Activated naive CD8-positive, alpha-beta T cell treated with anti-CD3 and anti-CD28 coated beads for 36 hours (primary cell): ENCODE measurements at regions not wholly inside any gene's neighbourhood (a gene's known extent, or its start where the extent isn't known, plus 50 kb on each side); places are given as distances from the start of the nearest gene placed in this dataset.
A peak's percentile ranks its signal among the peaks of the same experiment; 100 is the strongest.

Experiments
- DNase-seq: peaks from one replicate; pipeline ENCODE4 v3.0.0; 2021
- H3K27ac Mint-ChIP-seq: one replicate; pipeline ENCODE4 v1.8.0; 2022; ENCODE audit warnings: mild to moderate bottlenecking, moderate library complexity, mixed read lengths
- H3K27me3 Mint-ChIP-seq: one replicate; pipeline ENCODE4 v1.8.0; 2022; ENCODE audit warnings: mild to moderate bottlenecking, mixed read lengths
- H3K36me3 Mint-ChIP-seq: one replicate; pipeline ENCODE4 v1.8.0; 2021; ENCODE audit warnings: mild to moderate bottlenecking, mixed read lengths
- H3K4me1 Mint-ChIP-seq: one replicate; pipeline ENCODE4 v1.8.0; 2021; ENCODE audit warnings: mixed read lengths
- H3K4me3 Mint-ChIP-seq: one replicate; pipeline ENCODE4 v1.8.0; 2022; ENCODE audit warnings: mild to moderate bottlenecking, moderate library complexity, mixed read lengths
- H3K9me3 Mint-ChIP-seq: one replicate; pipeline ENCODE4 v1.8.0; 2022; ENCODE audit warnings: mixed read lengths

GRCh38 chr2:212686285-212686895 lies 147.8 kb upstream of the ERBB4 start:
- Mint-ChIP-seq H3K9me3 (no peaks in the 10 kb centered on the region), H3K4me1 (peaks cover 3% of the 10 kb centered on the region), H3K27me3 (no peaks in the 10 kb centered on the region), H3K27ac (no peak overlapping the region), H3K4me3 (no peak overlapping the region), H3K36me3 (no peaks in the 10 kb centered on the region)
- peak; percentile 40 for DNase-seq

DNA sequence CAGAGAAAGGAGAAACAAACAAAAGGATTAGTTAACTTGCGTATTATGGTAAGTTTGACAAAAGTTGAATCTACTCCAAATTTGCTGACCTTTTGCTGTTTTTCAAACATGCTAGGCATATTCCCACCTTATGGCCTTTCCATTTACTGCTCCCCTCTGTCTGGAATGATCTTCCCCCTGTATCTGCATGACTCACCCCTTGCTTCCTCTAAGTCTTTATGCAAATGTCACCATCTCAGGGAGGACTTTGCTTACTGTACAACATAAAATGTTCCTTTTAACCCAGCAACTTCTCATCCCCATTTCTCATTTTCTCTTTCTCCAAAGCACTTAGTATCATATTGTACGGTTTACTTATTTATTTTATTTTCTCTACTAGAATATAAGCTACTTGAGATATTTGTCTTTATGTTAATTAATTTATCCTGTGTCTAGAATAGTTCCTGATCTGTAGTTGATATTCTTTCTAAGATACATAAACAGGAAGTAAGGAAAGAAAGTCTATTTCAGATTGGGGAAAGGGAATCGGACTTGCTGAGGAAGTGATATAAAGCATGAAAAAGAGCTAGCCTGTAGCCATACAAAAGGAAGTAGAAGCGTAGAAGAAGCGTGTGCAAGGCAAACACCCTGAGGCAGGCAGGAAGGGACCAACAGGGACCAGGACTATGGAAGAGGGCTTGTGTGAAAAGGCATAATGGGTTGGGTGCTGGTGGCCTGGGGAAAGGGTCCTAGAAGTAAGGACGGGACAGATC lies 144.9 kb upstream of the ERBB4 start:
- no peaks in the 10 kb centered on the region for H3K36me3 Mint-ChIP-seq
- no peak overlapping the region for H3K27ac Mint-ChIP-seq
- no peak for DNase-seq
- H3K4me1 Mint-ChIP-seq = peaks cover 3% of the 10 kb centered on the region
- H3K27me3 Mint-ChIP-seq = no peaks in the 10 kb centered on the region
- no peaks in the 10 kb centered on the region for H3K9me3 Mint-ChIP-seq
- H3K4me3 Mint-ChIP-seq = no peak overlapping the region

GRCh38 chr2:212682937-212683336 lies 144.3 kb upstream of the ERBB4 start:
- no peak overlapping the region for H3K4me3 Mint-ChIP-seq
- peaks cover under 1% of the 10 kb centered on the region for H3K27me3 Mint-ChIP-seq
- peaks cover 3% of the 10 kb centered on the region for H3K4me1 Mint-ChIP-seq
- no peak for DNase-seq
- H3K27ac Mint-ChIP-seq = no peak overlapping the region
- no peaks in the 10 kb centered on the region for H3K36me3 Mint-ChIP-seq
- H3K9me3 Mint-ChIP-seq = no peaks in the 10 kb centered on the region

GRCh38 chr2:212677466-212677865 lies 138.9 kb upstream of the ERBB4 start:
- Mint-ChIP-seq H3K4me3 (no peak overlapping the region), H3K9me3 (no peaks in the 10 kb centered on the region), H3K27ac (no peak overlapping the region), H3K36me3 (no peaks in the 10 kb centered on the region), H3K4me1 (no peaks in the 10 kb centered on the region), H3K27me3 (peaks cover 17% of the 10 kb centered on the region)
- no peak for DNase-seq

DNA sequence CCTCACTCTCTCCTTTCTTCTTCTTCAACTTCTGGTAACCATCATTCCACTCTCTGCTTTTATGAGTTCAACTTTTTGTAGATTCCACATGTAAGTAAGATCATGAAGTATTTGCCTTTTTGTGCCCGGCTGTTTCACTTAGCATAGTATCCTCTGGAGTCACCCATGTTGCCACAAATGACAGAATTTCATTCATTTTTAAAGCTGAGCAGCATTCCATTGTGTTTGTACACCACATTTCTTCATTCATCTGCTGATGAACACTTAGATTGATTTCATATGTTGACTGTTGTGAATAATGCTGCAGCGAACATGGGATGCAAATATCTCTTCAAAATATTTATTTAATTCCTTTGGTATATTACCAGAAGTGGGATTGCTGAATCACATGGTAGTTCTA lies 133.6 kb upstream of the ERBB4 start:
- no peak overlapping the region for H3K4me3 Mint-ChIP-seq

DNA sequence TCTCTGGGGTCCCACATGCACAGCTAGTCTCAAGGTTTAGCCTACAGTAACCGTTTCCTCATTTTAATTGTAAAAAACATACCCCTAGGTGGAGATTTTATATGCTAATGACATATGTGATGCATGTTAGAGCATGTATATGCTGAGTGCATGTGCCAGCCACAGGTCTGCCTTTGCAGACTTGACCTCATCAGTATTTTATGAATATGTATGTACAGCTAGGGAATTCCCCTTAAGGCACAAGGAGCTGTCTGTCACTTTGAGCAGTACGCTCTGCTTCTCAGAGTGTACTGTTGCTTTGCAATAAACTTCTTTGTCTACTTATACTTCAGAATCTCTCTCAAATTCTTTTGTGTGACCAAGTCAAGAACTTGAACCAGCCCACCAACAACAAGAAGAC lies 131.2 kb upstream of the ERBB4 start:
- no peaks in the 10 kb centered on the region for H3K4me1 Mint-ChIP-seq
- no peak overlapping the region for H3K27ac Mint-ChIP-seq
- DNase-seq = no peak
- H3K4me3 Mint-ChIP-seq = no peak overlapping the region
- no peaks in the 10 kb centered on the region for H3K27me3 Mint-ChIP-seq
- no peaks in the 10 kb centered on the region for H3K9me3 Mint-ChIP-seq
- H3K36me3 Mint-ChIP-seq = no peaks in the 10 kb centered on the region

More for the DNA sequence above, 133.6 kb upstream of the ERBB4 start:
- DNase-seq = no peak
- H3K27ac Mint-ChIP-seq = no peak overlapping the region
- H3K36me3 Mint-ChIP-seq = no peaks in the 10 kb centered on the region
- no peaks in the 10 kb centered on the region for H3K9me3 Mint-ChIP-seq
- H3K27me3 Mint-ChIP-seq = peaks cover 10% of the 10 kb centered on the region
- H3K4me1 Mint-ChIP-seq = no peaks in the 10 kb centered on the region

DNA sequence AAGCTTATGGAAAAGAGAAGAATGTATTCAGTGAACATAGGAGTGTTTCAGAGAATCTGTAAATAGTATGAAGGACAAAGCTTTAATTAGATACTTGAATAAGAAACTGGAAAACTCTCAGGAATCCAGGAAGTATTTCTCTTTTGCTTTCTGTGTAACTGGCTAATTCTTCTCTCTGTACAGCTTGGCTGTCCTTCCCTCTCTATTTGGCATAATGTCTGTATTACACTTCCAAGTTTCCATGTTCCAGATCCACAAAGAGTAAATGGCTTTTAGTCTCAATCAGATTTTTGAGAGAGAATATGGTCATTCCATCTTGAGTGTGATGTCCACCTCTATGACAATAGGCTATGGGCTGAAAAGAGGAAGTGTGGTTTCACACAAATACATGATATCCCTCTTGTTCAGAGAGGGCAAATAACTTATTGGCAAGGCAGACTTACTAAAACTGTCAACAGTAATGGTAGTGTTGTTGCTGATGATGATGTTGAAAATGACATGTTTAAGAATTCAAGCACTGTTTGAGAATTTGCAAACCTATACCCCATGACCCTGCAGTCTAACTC lies 129.2 kb upstream of the ERBB4 start:
- Mint-ChIP-seq H3K4me3 (no peak overlapping the region), H3K4me1 (no peaks in the 10 kb centered on the region), H3K9me3 (no peaks in the 10 kb centered on the region), H3K27ac (no peak overlapping the region), H3K27me3 (peaks cover 5% of the 10 kb centered on the region), H3K36me3 (no peaks in the 10 kb centered on the region)
- no peak for DNase-seq

GRCh38 chr2:212665948-212666347 lies 127.3 kb upstream of the ERBB4 start:
- no peak overlapping the region for H3K4me3 Mint-ChIP-seq
- no peaks in the 10 kb centered on the region for H3K36me3 Mint-ChIP-seq
- H3K9me3 Mint-ChIP-seq = no peaks in the 10 kb centered on the region
- no peak for DNase-seq
- peaks cover 5% of the 10 kb centered on the region for H3K27me3 Mint-ChIP-seq
- H3K4me1 Mint-ChIP-seq = no peaks in the 10 kb centered on the region
- H3K27ac Mint-ChIP-seq = no peak overlapping the region

DNA sequence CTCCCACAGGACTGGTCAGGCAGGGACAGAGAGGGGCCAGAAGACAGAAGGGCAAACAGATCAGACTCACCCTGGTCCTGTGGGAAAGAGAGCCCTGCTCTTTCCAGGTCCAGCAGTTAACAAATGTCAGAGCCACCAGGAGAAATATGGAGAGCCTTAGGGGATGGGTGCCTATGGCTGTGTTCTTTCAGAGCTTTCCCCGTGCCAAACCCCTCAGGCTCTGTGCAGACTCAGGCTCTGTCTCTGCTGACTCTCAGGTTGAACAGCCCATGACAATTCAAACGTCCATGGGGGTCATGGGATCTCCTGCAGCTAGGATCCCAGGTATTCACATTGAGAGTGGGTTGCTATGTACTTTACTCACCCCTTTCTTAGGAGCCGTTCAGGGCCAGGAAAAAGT lies 120.8 kb upstream of the ERBB4 start:
- H3K4me3 Mint-ChIP-seq = no peak overlapping the region

GRCh38 chr2:212649646-212650045 lies 111.0 kb upstream of the ERBB4 start:
- no peaks in the 10 kb centered on the region for H3K36me3 Mint-ChIP-seq
- H3K27ac Mint-ChIP-seq = no peak overlapping the region

More for the DNA sequence above, 120.8 kb upstream of the ERBB4 start:
- no peaks in the 10 kb centered on the region for H3K4me1 Mint-ChIP-seq
- H3K27ac Mint-ChIP-seq = no peak overlapping the region
- H3K9me3 Mint-ChIP-seq = peaks cover 2% of the 10 kb centered on the region
- H3K36me3 Mint-ChIP-seq = no peaks in the 10 kb centered on the region
- peaks cover 22% of the 10 kb centered on the region for H3K27me3 Mint-ChIP-seq
- DNase-seq = no peak

GRCh38 chr2:212646698-212647366 lies 108.2 kb upstream of the ERBB4 start:
- Mint-ChIP-seq H3K4me1 (no peaks in the 10 kb centered on the region), H3K27ac (no peak overlapping the region), H3K9me3 (no peaks in the 10 kb centered on the region), H3K36me3 (no peaks in the 10 kb centered on the region), H3K27me3 (peaks cover 5% of the 10 kb centered on the region), H3K4me3 (no peak overlapping the region)
- DNase-seq = no peak

More at GRCh38 chr2:212649646-212650045, 111.0 kb upstream of the ERBB4 start:
- H3K4me3 Mint-ChIP-seq = no peak overlapping the region
- H3K27me3 Mint-ChIP-seq = peaks cover 5% of the 10 kb centered on the region
- no peak for DNase-seq
- no peaks in the 10 kb centered on the region for H3K9me3 Mint-ChIP-seq
- H3K4me1 Mint-ChIP-seq = no peaks in the 10 kb centered on the region

DNA sequence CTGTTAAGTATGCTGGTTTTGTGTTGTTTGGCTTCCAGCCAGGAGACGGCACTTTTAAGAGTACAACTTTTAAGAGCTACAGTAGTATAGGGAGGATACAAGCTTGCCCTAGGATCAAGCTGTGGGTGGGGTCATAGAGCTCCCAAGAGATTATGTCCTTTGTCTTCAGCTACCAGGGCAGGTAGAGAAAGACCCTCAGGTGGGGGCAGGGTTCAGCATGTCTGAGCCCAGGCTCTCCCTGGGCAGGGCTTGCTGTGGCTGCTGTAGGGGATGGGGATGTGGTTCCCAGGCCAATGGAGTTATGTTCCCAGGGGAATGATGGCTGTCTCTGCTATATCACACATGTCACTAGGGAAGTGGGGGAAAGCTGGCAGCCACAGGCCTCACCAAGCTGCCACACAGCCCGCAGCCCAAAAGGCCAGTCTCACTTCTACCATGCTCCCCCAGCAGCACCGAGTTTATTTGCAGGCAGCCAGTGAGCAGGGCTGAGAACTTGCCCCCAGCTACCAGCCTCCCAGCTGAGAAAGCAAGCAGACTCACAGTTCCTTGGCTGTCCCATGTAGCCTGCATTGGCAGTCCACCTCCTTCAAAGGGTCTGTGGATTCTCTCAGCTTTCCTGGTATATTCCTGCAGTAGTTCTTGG lies 105.7 kb upstream of the ERBB4 start:
- no peak for DNase-seq
- Mint-ChIP-seq H3K27ac (no peak overlapping the region), H3K9me3 (no peaks in the 10 kb centered on the region), H3K4me3 (no peak overlapping the region), H3K27me3 (no peaks in the 10 kb centered on the region), H3K4me1 (no peaks in the 10 kb centered on the region), H3K36me3 (no peaks in the 10 kb centered on the region)

- Mint-ChIP-seq H3K27ac (no peak overlapping the region), H3K9me3 (no peaks in the 10 kb centered on the region), H3K36me3 (no peaks in the 10 kb centered on the region), H3K4me1 (no peaks in the 10 kb centered on the region), H3K4me3 (no peak overlapping the region), H3K27me3 (no peaks in the 10 kb centered on the region)
- no peak for DNase-seq
Observed at GRCh38 chr2:212640428-212640827, 101.8 kb upstream of the ERBB4 start.

DNA sequence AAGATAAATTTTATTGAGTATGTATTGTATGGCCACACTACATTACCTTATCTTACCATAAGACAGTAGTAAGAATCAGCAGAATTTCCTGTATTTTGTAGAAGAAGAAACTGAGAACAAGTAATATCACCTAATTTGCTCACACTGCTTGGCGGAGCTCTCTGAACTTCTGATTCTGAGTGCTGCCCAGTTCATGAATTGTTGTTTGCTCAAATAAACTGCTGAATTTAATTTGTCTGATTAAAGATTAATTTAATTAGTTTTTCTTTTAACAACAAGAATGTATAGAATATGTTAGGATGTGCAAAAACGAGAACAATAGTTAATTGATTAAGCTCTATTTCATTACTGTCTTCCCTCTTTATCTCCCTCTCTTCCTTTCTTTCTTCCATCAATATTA lies 100.1 kb upstream of the ERBB4 start:
- DNase-seq = no peak
- Mint-ChIP-seq H3K27ac (no peak overlapping the region), H3K4me1 (no peaks in the 10 kb centered on the region), H3K9me3 (no peaks in the 10 kb centered on the region), H3K4me3 (no peak overlapping the region), H3K36me3 (no peaks in the 10 kb centered on the region), H3K27me3 (no peaks in the 10 kb centered on the region)

GRCh38 chr2:212628586-212628985 lies 90.0 kb upstream of the ERBB4 start:
- H3K9me3 Mint-ChIP-seq = no peaks in the 10 kb centered on the region
- H3K27ac Mint-ChIP-seq = no peak overlapping the region
- no peaks in the 10 kb centered on the region for H3K36me3 Mint-ChIP-seq
- H3K4me1 Mint-ChIP-seq = no peaks in the 10 kb centered on the region
- no peak overlapping the region for H3K4me3 Mint-ChIP-seq
- H3K27me3 Mint-ChIP-seq = no peaks in the 10 kb centered on the region
- DNase-seq = no peak
